Esophagus squamous epithelium (tissue), 4 donors: ENCODE measurements at regions not wholly inside any gene's neighbourhood (a gene's known extent, or its start where the extent isn't known, plus 50 kb on each side); places are given as distances from the start of the nearest gene placed in this dataset.

Source experiments
- POLR2A ChIP-seq, 4 donors: fragments of 450-650 bp; IDR thresholded peaks; one replicate each; pipeline ENCODE4 v1.6.1; 2017; ENCODE audit warnings: antibody characterized with exemption in 4 of 4, mild to moderate bottlenecking in 4 of 4, moderate library complexity in 3 of 4
- TF ChIP-seq, protein P1 (sequence below), 6 experiments: fragments of 450-650 bp in 4 of 6; fragments of 200-600 bp in 2 of 6; sonication (generic) in 2 of 6; IDR thresholded peaks; one replicate each; pipeline ENCODE4 v1.5.1; 2016 to 2019; ENCODE audit warnings: antibody characterized with exemption in 6 of 6, mild to moderate bottlenecking in 4 of 6, moderate library complexity in 4 of 6

DNA sequence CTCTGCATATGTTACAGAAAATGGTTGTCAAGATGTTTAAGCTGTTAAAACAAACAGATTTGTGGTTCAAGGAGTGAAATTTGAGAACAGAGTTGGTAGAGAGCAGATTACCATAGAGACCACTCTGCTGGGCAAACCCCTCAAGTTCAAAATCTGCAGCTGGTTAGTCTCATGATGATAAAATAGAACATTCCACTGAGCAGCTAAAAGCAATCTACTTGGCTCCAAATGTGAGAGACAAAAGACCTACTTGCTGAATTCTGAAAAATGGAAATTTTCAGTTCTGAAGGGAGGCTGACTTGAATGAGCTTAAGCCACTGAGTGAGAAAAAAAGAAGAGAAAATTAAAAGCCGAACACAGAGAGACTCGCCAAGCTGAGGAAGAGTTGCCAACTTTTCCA lies 519.3 kb downstream of the NOVA1 start:
- TF ChIP-seq, protein P1, sequence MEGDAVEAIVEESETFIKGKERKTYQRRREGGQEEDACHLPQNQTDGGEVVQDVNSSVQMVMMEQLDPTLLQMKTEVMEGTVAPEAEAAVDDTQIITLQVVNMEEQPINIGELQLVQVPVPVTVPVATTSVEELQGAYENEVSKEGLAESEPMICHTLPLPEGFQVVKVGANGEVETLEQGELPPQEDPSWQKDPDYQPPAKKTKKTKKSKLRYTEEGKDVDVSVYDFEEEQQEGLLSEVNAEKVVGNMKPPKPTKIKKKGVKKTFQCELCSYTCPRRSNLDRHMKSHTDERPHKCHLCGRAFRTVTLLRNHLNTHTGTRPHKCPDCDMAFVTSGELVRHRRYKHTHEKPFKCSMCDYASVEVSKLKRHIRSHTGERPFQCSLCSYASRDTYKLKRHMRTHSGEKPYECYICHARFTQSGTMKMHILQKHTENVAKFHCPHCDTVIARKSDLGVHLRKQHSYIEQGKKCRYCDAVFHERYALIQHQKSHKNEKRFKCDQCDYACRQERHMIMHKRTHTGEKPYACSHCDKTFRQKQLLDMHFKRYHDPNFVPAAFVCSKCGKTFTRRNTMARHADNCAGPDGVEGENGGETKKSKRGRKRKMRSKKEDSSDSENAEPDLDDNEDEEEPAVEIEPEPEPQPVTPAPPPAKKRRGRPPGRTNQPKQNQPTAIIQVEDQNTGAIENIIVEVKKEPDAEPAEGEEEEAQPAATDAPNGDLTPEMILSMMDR (IDR thresholded peaks at IDR 0.05): no peak
- no peak for TF ChIP-seq POLR2A (IDR thresholded peaks at IDR 0.05)
